Activated naive CD4-positive, alpha-beta T cell treated with anti-CD3 and anti-CD28 coated beads, Interleukin-2, amount 50 U/mL, for 72 hours (primary cell): ENCODE measurements at regions not wholly inside any gene's neighbourhood (a gene's known extent, or its start where the extent isn't known, plus 50 kb on each side); places are given as distances from the start of the nearest gene placed in this dataset.

Experiments used
- ATAC-seq, 2 donors: fragments of 150-1000 bp; cut with Tn5 transposase; 2 replicates each; pipeline ENCODE4 v1.10.0; 2021; ENCODE audit warnings: mild to moderate bottlenecking in 2 of 2, moderate library complexity in 2 of 2
- DNase-seq, 2 donors: peaks; one replicate each; pipeline ENCODE4 v3.0.0; 2021 to 2022; ENCODE audit warnings: low spot score in 2 of 2
- H3K27ac Mint-ChIP-seq, 2 donors: one replicate each; pipeline ENCODE4 v1.8.0; 2022; ENCODE audit warnings: mild to moderate bottlenecking in 2 of 2, mixed read lengths in 2 of 2
- H3K36me3 Mint-ChIP-seq, 2 donors: one replicate each; pipeline ENCODE4 v1.8.0; 2022; ENCODE audit warnings: mixed read lengths in 2 of 2
- H3K9me3 Mint-ChIP-seq, 2 donors: one replicate each; pipeline ENCODE4 v1.8.0; 2022; ENCODE audit warnings: mixed read lengths in 2 of 2

DNA sequence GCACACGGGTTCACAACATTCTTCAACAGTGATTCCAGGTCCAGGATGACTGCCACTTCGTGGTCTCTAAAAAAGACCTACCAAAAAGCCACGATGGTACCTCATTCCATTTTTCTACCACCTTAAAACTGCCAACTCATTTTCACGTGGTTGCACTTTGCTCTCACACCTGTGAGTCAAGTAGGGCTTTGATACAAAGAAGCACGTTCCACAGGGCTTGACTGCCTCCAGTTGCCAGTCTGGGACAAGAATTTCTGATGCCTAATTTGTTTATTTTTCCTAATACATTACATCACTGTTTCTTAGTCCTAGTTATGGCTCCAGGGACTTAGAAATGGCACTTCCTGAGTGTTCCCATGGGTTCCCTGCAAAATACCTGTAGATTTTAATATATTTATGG lies 911.6 kb upstream of the EEF2KMT start:
- no peak overlapping the region for H3K27ac Mint-ChIP-seq
- no peak for DNase-seq
- ATAC-seq, result no peak
- peaks cover 9 to 18% of the 10 kb centered on the region in 2 donors for H3K9me3 Mint-ChIP-seq
- H3K36me3 Mint-ChIP-seq, result peaks cover 0 to 8% of the 10 kb centered on the region in 2 donors

DNA sequence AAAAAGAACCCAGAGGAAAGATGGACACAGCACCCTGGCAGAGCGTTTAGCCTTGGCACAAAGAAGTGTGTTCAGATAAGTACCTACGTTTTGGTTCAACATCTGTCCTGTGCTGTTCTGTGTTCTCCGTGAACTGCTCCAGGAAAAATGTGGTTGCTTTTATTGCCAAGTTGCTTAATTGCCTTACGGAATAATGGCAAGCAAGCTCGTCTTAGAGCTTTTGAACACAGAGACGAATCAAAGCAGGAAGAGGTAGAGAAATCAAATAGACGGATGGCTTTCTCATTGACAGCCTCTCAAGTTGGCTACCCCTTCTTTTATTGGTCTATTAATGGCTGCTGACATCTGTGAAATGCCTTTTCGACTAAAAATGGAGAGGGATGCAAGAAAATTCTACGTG lies 911.1 kb upstream of the EEF2KMT start:
- H3K36me3 Mint-ChIP-seq, result peaks cover 0 to 8% of the 10 kb centered on the region in 2 donors
- ATAC-seq (no peak), DNase-seq (no peak)
- H3K9me3 Mint-ChIP-seq, result peaks cover 9 to 18% of the 10 kb centered on the region in 2 donors
- H3K27ac Mint-ChIP-seq, result no peak overlapping the region

DNA sequence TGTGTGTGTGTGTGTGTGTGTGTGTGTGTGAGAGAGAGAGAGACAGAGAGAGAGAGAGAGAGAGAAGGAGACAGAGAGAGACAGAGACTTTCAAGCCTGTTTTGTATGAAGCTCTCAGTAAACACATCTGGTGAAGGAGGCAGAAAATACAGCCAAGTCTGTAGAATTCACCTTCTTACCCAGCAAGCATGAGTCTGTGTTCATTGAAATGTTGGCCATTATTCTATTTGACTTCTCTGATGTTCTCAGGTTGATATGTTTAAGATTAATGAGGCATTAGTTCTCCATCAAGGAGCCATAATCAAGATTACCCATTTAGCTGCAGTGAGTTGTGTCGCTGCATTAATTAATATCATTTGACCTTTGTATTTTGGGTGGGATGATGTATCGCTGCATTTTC lies 895.8 kb upstream of the EEF2KMT start:
- H3K27ac Mint-ChIP-seq, result no peak overlapping the region
- DNase-seq, result no peak
- no peak for ATAC-seq
- peaks cover 20 to 22% of the 10 kb centered on the region in 2 donors for H3K9me3 Mint-ChIP-seq
- H3K36me3 Mint-ChIP-seq, result no peaks in the 10 kb centered on the region

DNA sequence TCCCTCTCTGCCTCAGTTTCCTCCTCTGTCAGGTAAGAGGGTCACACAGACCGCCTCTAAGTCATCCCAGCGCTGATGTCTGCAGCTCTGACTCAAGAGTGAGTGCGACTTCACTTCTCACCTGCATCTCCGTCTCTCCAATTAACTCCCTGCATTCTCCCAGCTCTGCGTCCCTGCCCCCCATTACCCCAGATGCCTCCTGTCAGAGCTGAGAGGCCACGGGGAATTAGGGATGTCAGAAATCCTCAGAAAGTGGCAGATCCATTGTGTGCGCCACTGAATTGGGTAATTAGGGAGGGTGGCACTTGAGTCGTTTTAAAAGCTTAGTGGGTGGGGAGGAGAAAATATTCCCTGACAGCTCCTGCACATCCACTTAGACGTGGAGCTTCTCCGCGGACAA lies 885.4 kb upstream of the EEF2KMT start:
- Mint-ChIP-seq H3K9me3 (peaks cover 9 to 12% of the 10 kb centered on the region in 2 donors), H3K27ac (no peak overlapping the region)
- no peak for ATAC-seq

DNA sequence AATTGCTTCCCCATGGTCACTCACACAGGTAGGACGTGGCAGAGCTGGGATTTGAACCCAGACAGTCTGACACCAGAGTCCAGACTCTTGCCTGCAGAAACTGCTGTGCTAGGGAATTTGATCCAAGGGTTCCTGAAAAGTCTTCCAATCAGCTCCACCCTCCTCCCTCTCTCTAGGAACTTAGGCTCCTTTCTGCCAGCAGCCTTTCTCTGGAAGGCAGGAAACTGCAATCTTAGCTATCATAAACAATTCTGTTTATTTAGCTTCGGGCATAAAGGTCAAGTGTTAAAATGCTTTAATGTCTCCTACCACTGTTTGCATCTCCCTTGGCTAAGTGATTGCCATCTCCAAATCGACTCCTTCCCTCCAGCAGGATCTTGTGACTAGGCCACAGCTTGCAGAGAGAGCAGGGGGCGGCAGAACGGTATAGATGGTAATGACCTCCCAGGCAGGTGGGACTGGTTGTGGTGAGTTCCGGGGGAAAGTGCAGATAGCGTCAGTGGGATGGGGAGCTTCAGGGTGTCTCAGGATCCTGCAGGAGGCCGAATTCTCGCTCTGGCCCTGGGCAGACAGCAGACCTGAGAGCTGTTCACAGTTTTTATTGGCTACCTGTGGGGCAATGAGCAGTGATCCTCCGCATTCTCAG lies 882.4 kb upstream of the EEF2KMT start:
- ATAC-seq (no peak), DNase-seq (no peak)
- peaks cover 0 to 4% of the 10 kb centered on the region in 2 donors for H3K36me3 Mint-ChIP-seq
- H3K9me3 Mint-ChIP-seq, result peaks cover 9 to 16% of the 10 kb centered on the region in 2 donors
- H3K27ac Mint-ChIP-seq, result no peak overlapping the region

More for the DNA sequence above, 885.4 kb upstream of the EEF2KMT start:
- H3K36me3 Mint-ChIP-seq, result no peaks in the 10 kb centered on the region
- no peak for DNase-seq

DNA sequence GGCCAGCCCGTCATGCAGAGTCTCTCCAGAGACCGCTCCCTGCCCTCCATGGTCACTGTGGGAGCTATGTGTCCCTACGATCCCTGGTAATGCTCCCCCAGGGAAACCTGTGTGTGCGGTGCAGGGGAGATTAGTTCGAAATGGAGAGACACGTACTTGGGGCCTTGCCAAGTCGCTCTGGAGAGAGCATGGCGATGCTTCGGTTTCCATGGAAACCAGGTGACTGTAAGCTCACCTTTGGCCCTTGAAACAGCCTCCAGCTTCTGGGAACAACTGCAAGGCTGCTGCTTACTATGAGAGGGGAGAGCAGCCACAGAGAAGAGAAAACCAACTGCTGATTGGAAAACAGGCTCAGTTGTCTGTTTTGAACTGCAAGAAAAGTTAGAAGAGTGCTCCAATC lies 879.7 kb upstream of the EEF2KMT start:
- Mint-ChIP-seq H3K36me3 (peaks cover 0 to 4% of the 10 kb centered on the region in 2 donors), H3K9me3 (peaks cover under 1 to 14% of the 10 kb centered on the region in 2 donors), H3K27ac (no peak overlapping the region)
- ATAC-seq (no peak), DNase-seq (no peak)

DNA sequence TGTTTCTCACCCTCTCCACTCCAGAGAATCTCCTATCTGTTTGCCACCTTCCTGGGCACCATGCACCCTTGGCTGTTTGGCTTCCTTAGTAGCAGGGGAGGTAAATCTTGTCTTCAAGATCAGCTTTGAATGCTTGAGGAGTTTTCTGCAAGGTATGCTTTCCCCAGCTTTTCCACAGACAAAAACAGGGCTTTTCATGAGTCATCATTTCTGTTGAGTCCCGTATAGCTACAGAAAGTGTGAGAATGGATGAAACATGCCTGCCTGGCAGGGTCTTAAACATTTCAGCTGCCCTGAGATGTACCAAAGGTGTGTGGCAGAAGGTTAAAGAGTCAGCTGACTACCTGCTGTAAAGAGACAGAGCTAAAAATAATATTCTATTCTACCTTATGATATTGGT lies 875.2 kb upstream of the EEF2KMT start:
- DNase-seq (no peak), ATAC-seq (no peak)

DNA sequence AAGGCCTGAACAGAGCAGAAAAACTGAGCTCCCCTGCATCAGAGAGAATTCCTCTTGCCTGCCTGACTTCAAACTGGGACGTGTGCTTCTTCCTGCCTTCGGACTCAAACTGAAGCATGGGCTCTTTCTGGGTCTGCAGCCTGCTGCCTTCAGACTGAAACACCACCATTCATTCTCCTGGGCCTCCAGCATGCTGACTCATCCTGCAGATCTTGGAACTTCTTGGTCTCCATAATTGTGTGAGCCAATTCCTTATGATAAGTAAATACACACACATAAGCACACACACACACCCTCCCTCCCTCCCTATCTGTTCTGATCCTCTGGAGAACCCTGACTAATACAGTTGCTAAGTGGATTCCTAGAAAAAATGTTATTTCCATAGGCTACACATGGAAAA lies 874.3 kb upstream of the EEF2KMT start:
- DNase-seq, result no peak
- Mint-ChIP-seq H3K9me3 (peaks cover 13 to 37% of the 10 kb centered on the region in 2 donors), H3K36me3 (peaks cover 6 to 22% of the 10 kb centered on the region in 2 donors), H3K27ac (no peak overlapping the region)
- no peak for ATAC-seq

More for the DNA sequence above, 875.2 kb upstream of the EEF2KMT start:
- H3K36me3 Mint-ChIP-seq, result peaks cover 6 to 22% of the 10 kb centered on the region in 2 donors
- peaks cover 13 to 32% of the 10 kb centered on the region in 2 donors for H3K9me3 Mint-ChIP-seq
- H3K27ac Mint-ChIP-seq, result no peak overlapping the region

DNA sequence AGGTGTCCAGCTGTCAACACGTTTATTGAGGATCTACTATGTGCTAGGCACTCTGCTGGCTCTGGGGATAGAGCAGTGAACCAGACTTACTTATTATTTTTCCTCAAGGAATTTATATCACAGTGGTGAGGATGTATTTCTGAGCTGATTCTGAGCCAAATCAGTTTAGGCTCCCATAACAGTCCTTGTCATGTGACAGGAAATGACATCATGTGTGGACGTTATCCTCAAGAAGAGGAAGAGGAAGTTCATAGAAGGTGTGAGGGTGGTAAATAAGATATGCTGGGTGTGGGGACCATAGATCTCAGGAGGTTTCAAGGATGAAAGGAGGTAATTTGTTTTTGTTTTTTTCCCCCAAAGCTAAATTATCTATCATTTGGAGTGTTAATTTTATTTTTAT lies 873.5 kb upstream of the EEF2KMT start:
- peaks cover 13 to 37% of the 10 kb centered on the region in 2 donors for H3K9me3 Mint-ChIP-seq
- H3K27ac Mint-ChIP-seq, result no peak overlapping the region
- no peak for DNase-seq
- ATAC-seq, result no peak
- H3K36me3 Mint-ChIP-seq, result peaks cover 6 to 22% of the 10 kb centered on the region in 2 donors

DNA sequence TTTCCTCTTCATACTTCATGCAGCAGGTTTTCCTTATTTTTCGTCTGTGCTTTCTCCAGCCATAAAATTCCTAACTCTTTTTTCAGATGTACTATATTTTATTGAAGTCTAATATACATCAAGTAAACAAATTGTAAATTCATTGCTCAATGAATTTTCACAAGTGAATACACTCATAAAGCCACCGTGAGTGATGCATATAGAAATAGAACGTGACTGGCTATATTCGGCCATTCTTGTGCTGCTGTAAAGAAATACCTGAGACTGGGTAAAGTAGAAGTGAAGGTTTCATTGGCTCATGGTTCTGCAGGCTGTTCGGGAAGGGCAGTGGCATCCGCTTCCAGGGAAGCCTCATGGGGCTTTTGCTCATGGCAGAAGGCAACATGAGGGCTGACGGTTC lies 868.4 kb upstream of the EEF2KMT start:
- Mint-ChIP-seq H3K9me3 (peaks cover 15 to 23% of the 10 kb centered on the region in 2 donors), H3K36me3 (peaks cover 1 to 11% of the 10 kb centered on the region in 2 donors), H3K27ac (no peak overlapping the region)
- DNase-seq (no peak), ATAC-seq (no peak)

DNA sequence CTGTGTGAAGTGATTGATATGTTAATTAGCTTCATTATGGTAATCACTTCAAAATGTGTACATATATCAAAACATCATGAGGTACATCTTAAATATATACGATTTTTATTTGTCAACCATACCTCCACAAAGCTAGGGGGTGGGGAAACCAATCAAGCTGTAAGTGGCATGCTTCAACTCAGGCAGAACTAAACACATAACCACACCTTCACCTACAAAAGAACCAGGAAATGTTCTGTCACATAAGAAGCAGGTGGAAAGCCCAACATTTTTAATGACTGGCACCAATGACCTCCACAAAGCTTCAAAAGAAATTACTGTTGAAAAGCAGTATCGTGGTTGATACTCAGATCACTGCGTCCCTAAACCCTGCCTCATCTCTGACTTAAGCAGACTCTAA lies 867.7 kb upstream of the EEF2KMT start:
- H3K27ac Mint-ChIP-seq, result no peak overlapping the region
- no peak for ATAC-seq
- H3K9me3 Mint-ChIP-seq, result peaks cover 12 to 23% of the 10 kb centered on the region in 2 donors
- DNase-seq, result no peak
- peaks cover 0 to 11% of the 10 kb centered on the region in 2 donors for H3K36me3 Mint-ChIP-seq

DNA sequence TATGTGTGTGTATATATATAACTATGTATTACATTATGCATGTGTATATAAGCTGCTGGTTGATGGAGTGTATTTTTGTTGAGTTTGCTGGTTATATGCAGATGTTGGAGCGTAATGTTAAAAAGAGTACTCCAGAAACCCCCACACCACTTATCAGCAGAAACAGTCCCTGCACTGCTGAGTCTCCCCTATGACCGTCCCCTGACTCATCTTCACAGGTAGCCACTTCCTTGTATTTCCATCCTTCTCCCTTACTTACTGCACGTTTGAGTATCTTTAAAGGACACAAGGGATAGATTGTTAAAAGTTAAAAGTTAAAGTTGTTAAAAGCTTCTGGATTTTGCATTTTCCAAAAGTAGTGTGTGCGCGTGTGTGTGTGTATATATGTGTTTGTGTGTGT lies 853.9 kb upstream of the EEF2KMT start:
- ATAC-seq, result no peak
- DNase-seq, result no peak
- H3K36me3 Mint-ChIP-seq, result no peaks in the 10 kb centered on the region
- H3K9me3 Mint-ChIP-seq, result peaks cover 10 to 20% of the 10 kb centered on the region in 2 donors
- no peak overlapping the region for H3K27ac Mint-ChIP-seq

DNA sequence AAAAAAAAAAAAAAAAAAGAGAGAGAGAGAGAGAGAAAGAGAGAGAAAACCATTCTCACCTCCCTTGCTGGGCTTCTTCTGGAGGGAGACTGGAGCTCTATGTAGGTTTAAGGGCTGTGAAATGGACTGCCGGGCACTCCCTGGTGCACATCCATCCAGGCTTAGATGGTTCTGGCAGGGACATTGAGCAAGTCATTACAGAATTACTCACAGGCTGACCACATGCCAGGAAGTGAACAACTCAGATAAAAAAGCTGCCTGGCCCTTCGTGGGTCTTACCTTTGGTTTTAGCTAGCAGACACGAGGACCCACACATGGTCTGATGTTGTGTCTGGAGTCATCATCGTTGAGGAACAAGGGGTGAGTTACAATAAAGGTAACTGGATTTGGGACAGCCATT lies 847.4 kb upstream of the EEF2KMT start:
- ATAC-seq (no peak), DNase-seq (no peak)
- peaks cover 36 to 39% of the 10 kb centered on the region in 2 donors for H3K9me3 Mint-ChIP-seq
- H3K27ac Mint-ChIP-seq, result no peak overlapping the region
- H3K36me3 Mint-ChIP-seq, result peaks cover 9 to 10% of the 10 kb centered on the region in 2 donors

DNA sequence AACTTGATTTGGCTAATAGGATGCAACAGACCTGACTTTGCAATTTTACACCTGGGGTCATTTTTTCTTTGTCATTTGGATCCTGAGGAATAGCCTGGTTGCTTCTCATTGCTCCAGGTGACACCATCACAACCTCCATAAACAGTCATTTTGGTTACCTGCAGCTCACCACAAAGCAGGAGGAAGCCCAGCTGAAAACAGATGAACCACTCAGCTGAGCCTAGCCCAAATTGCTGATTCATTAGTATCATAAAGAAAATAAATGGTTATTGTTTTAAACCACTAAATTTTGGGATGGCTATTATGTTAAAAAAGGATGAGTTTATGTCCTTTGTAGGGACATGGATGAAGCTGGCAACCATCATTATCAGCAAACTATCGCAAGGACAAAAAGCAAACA lies 841.0 kb upstream of the EEF2KMT start:
- Mint-ChIP-seq H3K9me3 (peaks cover 35 to 36% of the 10 kb centered on the region in 2 donors), H3K27ac (no peak overlapping the region), H3K36me3 (peaks cover 16% of the 10 kb centered on the region in 2 donors)
- ATAC-seq, result no peak
- no peak for DNase-seq

DNA sequence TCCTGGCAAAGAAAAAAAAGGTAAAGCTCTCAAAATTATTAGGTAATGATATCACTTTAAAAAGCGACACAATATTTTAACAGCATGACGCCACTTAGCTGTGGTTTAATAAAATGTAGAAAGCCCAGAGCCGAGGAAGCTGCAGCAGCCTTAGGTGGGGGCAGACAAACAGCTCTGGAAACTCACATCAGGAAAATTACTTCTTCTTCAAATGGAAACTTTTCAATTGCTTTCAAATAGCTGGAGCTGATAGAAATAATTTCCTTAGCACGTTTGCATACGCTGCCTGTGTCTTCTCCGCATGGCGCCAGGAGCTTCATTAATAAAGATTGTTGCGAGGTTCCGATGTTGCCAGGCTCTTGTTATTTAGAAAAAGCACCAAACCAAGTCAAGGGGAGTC lies 835.3 kb upstream of the EEF2KMT start:
- ATAC-seq (no peak), DNase-seq (no peak)
- Mint-ChIP-seq H3K36me3 (peaks cover 6 to 7% of the 10 kb centered on the region in 2 donors), H3K9me3 (peaks cover 24 to 51% of the 10 kb centered on the region in 2 donors), H3K27ac (no peak overlapping the region)

DNA sequence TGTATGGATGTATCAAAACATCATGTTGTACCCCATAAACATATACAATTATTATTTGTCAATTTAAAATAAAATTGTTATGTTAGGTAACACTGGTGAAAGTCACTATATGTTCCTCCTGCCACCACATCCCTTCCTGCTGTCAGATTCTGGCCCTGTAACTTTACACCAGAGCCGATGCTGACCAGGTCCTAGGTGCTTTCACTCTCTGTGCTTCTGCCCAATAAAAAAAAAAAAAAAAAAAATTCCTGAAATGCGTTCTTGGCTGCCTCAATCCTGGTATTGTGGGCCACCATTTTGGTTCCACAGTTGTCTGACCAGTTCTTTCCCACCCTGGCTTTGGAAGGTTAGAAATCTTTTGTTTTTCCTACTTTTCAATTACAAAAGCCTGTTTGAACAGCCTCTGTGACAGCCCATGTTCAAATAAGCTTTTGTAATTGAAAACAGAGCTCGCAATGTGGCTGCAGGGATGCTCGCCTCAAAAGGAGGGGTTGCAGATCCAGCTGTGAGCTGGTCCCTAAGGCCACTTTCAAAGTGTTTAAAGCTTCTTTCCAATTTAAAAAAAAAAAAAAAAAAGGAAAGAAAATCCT lies 831.0 kb upstream of the EEF2KMT start:
- peaks cover 0 to 4% of the 10 kb centered on the region in 2 donors for H3K36me3 Mint-ChIP-seq
- no peak overlapping the region for H3K27ac Mint-ChIP-seq
- DNase-seq, result no peak
- peaks cover 23 to 38% of the 10 kb centered on the region in 2 donors for H3K9me3 Mint-ChIP-seq
- ATAC-seq, result no peak

DNA sequence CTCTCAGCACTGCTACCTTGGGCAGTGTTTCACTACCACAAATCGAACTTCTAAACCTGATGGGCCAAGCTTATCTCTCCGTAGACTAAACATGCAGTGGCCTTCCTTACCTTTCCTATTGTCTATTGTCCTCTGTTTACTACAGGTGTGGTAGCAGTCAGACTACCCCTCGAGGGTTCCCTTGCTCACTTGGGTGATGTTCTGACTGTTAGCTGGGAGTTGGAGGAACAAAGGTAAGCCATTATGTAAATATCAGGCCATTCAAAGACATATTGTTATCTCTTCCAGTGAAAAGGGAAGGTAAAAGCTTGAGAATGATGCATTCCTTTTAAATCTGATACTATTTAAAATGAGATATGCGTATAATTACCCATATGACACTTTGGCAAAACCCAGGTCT lies 828.3 kb upstream of the EEF2KMT start:
- Mint-ChIP-seq H3K27ac (no peak overlapping the region), H3K36me3 (peaks cover 0 to 4% of the 10 kb centered on the region in 2 donors), H3K9me3 (peaks cover 23 to 25% of the 10 kb centered on the region in 2 donors)
- no peak for DNase-seq
- no peak for ATAC-seq

DNA sequence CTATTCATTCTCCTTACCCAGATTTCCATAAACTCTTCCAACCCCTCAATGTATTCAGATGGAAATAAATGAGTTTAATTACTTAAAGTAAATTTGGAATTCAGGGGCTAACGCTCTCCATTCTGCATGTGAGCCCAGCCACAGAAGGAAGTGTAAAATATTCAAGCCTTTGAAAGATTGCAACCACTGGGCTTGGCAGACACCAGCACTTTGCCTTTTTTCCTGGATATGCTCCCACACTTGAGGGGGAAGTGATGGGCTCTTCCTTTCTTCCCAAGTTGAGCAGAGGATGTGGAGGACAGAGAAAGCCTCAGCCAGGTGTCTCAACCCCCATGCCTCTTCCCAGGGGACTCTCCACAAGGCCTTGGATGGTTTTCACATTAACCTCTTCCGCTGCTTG lies 825.1 kb upstream of the EEF2KMT start:
- Mint-ChIP-seq H3K36me3 (peaks cover 0 to 7% of the 10 kb centered on the region in 2 donors), H3K27ac (no peak overlapping the region), H3K9me3 (peaks cover 14 to 23% of the 10 kb centered on the region in 2 donors)
- DNase-seq (no peak), ATAC-seq (no peak)
